SU-DHL-6 (cell line): ENCODE measurements at regions not wholly inside any gene's neighbourhood (a gene's known extent, or its start where the extent isn't known, plus 50 kb on each side); places are given as distances from the start of the nearest gene placed in this dataset.

ENCODE experiments used
- H2AFZ ChIP-seq: fragments of 200-600 bp; sonication (generic); 2 replicates; pipeline ENCODE4 v1.6.1; 2014; ENCODE audit warnings: low read depth, mild to moderate bottlenecking, moderate library complexity, mixed read lengths, antibody characterized with exemption, low read length; ENCODE audit not compliant: severe bottlenecking
- H3F3A ChIP-seq: fragments of 200-600 bp; shearing (Covaris generic); 2 replicates; pipeline ENCODE4 v1.6.0; 2016; ENCODE audit warnings: antibody characterized with exemption, mild to moderate bottlenecking; ENCODE audit not compliant: insufficient read depth
- H3K27ac ChIP-seq: fragments of 200-600 bp; sonication (generic); 2 replicates; pipeline ENCODE4 v1.5.1; 2016; ENCODE audit warnings: low read depth, mild to moderate bottlenecking, low read length, moderate library complexity, mixed read lengths
- H3K27me3 ChIP-seq: fragments of 200-600 bp; sonication (generic), shearing (Covaris generic); 2 replicates; pipeline ENCODE4 v1.6.0; 2014; ENCODE audit warnings: mild to moderate bottlenecking, low read length
- H3K36me3 ChIP-seq: fragments of 200-600 bp; sonication (generic); 2 replicates; pipeline ENCODE4 v1.6.1; 2014; ENCODE audit warnings: mild to moderate bottlenecking, low read length, mixed read lengths
- H3K4me2 ChIP-seq: fragments of 300-600, 200-600 bp; shearing (Covaris generic), sonication (generic); 2 replicates; pipeline ENCODE4 v1.6.0; 2014; ENCODE audit warnings: low read length, low read depth, mild to moderate bottlenecking; ENCODE audit not compliant: poor library complexity, severe bottlenecking
- H3K4me3 ChIP-seq: fragments of 200-600 bp; sonication (generic); 2 replicates; pipeline ENCODE4 v1.5.1; 2014; ENCODE audit warnings: antibody characterized with exemption, low read length, mild to moderate bottlenecking, mixed read lengths; ENCODE audit not compliant: insufficient read depth, poor library complexity, severe bottlenecking
- H3K79me2 ChIP-seq: fragments of 200-600 bp; sonication (generic); 2 replicates; pipeline ENCODE4 v1.6.1; 2014; ENCODE audit warnings: mild to moderate bottlenecking, low read length, moderate library complexity; ENCODE audit not compliant: insufficient read depth
- H3K9ac ChIP-seq: fragments of 200-600 bp; sonication (generic); 2 replicates; pipeline ENCODE4 v1.7.0; 2014; ENCODE audit warnings: mild to moderate bottlenecking, low read length
- H3K9me2 ChIP-seq: fragments of 200-600 bp; sonication (generic); replicated peaks from 2 replicates; pipeline ENCODE4 v1.6.1; 2014; ENCODE audit warnings: low read length; ENCODE audit not compliant: insufficient read depth
- H3K9me3 ChIP-seq: fragments of 200-600 bp; sonication (generic); 2 replicates; pipeline ENCODE4 v1.6.1; 2014; ENCODE audit warnings: low read length, mixed read lengths; ENCODE audit not compliant: insufficient read depth
- H4K20me1 ChIP-seq: fragments of 200-600 bp; sonication (generic); 2 replicates; pipeline ENCODE4 v1.6.1; 2014; ENCODE audit warnings: low read depth, mild to moderate bottlenecking, antibody characterized with exemption, low read length, moderate library complexity, mixed read lengths
- EZH2phosphoT487 ChIP-seq: fragments of 200-600 bp; sonication (generic), shearing (Covaris generic); conservative IDR thresholded peaks from 2 replicates; pipeline ENCODE4 v1.6.1; 2018; ENCODE audit warnings: mild to moderate bottlenecking, antibody characterized with exemption, low read length, moderate library complexity, mixed read lengths
- TF ChIP-seq, protein P1 (sequence below): fragments of 200-600 bp; sonication (generic); IDR thresholded peaks from one replicate; pipeline ENCODE4 v1.5.1; 2017; ENCODE audit warnings: antibody characterized with exemption, mild to moderate bottlenecking, low read length, moderate library complexity; ENCODE audit not compliant: insufficient read depth, poor library complexity, severe bottlenecking

DNA sequence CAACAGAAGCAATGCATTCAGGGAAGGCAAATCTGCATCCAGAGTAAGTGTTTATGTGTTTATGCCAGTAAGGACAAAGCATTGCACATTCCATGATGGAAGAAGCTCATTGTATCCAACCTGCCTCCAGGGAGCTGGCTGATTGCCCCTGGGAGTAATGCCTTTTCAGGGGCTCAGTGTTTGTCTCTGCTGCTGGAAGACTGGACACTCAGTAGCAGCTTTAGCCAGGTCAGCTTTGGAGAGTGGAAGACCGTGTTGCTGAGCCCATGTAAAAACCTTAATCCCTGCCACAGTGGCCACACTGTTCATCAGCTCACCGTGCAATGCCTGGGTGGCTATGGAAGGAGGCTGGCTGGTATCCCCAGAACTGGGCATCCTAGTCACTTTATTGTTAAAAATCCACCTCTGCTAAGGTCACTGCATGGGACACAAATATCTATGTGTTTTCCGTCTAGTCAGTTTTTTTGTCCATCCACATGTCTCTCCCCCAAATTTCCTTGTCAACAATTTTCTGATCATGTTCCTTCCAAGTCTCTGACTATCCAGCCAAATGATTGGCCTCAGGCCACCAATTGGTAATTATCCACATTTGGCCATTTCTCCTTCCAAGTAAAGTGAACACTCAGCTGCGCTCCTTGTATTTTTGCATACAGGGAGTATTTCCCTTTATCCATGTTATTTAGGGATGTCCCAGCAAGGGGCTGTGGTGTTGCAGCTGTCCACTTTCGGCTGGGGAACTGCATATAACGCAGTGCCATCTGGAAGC lies 2044.5 kb upstream of the AGA start:
- H3K4me3 ChIP-seq: no peak overlapping the region
- no peak for TF ChIP-seq EZH2phosphoT487
- TF ChIP-seq, protein P1, sequence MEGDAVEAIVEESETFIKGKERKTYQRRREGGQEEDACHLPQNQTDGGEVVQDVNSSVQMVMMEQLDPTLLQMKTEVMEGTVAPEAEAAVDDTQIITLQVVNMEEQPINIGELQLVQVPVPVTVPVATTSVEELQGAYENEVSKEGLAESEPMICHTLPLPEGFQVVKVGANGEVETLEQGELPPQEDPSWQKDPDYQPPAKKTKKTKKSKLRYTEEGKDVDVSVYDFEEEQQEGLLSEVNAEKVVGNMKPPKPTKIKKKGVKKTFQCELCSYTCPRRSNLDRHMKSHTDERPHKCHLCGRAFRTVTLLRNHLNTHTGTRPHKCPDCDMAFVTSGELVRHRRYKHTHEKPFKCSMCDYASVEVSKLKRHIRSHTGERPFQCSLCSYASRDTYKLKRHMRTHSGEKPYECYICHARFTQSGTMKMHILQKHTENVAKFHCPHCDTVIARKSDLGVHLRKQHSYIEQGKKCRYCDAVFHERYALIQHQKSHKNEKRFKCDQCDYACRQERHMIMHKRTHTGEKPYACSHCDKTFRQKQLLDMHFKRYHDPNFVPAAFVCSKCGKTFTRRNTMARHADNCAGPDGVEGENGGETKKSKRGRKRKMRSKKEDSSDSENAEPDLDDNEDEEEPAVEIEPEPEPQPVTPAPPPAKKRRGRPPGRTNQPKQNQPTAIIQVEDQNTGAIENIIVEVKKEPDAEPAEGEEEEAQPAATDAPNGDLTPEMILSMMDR: no peak

DNA sequence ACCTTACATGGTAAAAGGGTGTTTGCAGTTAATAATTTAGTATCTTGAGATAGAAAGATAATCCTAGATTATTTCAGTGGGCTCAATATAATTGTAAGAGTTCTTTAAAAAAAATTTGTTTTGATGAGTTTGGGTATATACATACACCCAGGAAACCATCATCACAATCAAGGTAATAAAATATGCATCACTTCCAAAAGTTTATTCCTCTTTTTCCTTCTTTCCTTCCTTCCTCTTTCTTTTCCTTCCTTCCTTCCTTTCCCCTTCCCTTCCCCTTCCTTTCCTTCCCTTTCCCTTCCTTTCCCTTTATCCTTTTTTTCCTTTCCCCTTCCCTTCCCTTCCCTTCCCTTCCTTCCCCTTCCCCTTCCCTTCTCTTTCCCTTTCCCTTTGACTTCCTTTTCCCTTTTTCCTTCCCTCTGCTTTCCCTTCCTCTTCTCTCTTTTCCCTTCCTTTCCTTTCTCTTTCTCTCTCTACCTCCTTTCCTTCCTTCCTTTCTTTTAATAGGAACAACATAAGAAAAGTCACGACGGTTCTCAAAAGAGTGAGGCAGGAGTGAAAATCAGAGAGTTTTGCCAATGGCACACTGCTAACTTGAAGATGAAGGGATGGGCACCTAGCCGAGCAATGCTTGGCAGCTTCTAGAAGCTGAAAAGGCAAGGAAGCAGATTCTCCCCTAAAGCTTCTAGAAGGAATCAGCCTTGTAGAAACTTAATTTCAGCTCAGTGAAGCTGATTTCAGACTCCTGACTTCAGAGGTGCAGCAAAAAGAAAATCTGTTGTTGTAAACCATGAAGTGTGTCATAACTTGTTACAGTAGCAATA lies 2050.2 kb upstream of the AGA start:
- Histone ChIP-seq H3K36me3 (no peaks in the 10 kb centered on the region), H3K79me2 (no peaks in the 10 kb centered on the region), H3K9me3 (no peaks in the 10 kb centered on the region), H3F3A (no peaks in the 10 kb centered on the region), H3K4me3 (no peak overlapping the region), H3K4me2 (no peak overlapping the region), H3K27me3 (no peaks in the 10 kb centered on the region), H3K27ac (no peak overlapping the region), H3K9me2 (no peaks in the 10 kb centered on the region), H4K20me1 (no peaks in the 10 kb centered on the region), H2AFZ (no peak overlapping the region), H3K9ac (no peak overlapping the region)
- TF ChIP-seq EZH2phosphoT487: no peak
- TF ChIP-seq, protein P1: no peak

More for the DNA sequence above, 2044.5 kb upstream of the AGA start:
- H3K9ac ChIP-seq: no peak overlapping the region
- H3F3A ChIP-seq: no peaks in the 10 kb centered on the region
- no peak overlapping the region for H2AFZ ChIP-seq
- H3K4me2 ChIP-seq: no peak overlapping the region
- H3K27me3 ChIP-seq: no peaks in the 10 kb centered on the region
- no peak overlapping the region for H3K27ac ChIP-seq
- H3K9me2 ChIP-seq: no peaks in the 10 kb centered on the region
- H3K79me2 ChIP-seq: no peaks in the 10 kb centered on the region
- no peaks in the 10 kb centered on the region for H4K20me1 ChIP-seq
- H3K36me3 ChIP-seq: no peaks in the 10 kb centered on the region
- H3K9me3 ChIP-seq: no peaks in the 10 kb centered on the region

DNA sequence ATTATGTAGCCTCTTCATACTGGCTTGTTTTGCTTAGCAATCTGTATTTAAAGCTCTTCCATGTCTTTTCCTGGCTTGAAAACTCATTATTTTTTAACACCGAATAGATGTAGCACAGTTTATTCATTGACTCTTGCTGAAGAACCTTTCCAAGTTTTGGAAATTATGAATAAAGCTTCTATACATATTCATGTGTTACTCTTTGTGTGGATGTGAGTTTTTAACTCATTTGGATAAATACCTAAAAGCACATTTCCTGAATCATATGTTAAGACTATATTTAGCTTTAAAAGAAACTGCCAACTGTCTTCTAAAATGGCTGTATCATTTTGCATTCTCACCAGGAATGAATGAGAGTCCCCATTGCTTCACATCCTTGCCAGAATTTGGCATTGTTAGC lies 2061.7 kb upstream of the AGA start:
- no peaks in the 10 kb centered on the region for H3K36me3 ChIP-seq
- H2AFZ ChIP-seq: no peak overlapping the region
- TF ChIP-seq EZH2phosphoT487: no peak
- TF ChIP-seq, protein P1: no peak
- no peaks in the 10 kb centered on the region for H3K79me2 ChIP-seq
- no peaks in the 10 kb centered on the region for H3K9me3 ChIP-seq
- no peaks in the 10 kb centered on the region for H3K27me3 ChIP-seq
- H3K4me3 ChIP-seq: no peak overlapping the region
- H3K9me2 ChIP-seq: no peaks in the 10 kb centered on the region
- H3F3A ChIP-seq: no peaks in the 10 kb centered on the region
- no peak overlapping the region for H3K9ac ChIP-seq
- H3K4me2 ChIP-seq: no peak overlapping the region
- H4K20me1 ChIP-seq: no peaks in the 10 kb centered on the region
- no peak overlapping the region for H3K27ac ChIP-seq
